IMR-90 (cell line): ENCODE measurements at regions not wholly inside any gene's neighbourhood (a gene's known extent, or its start where the extent isn't known, plus 50 kb on each side); places are given as distances from the start of the nearest gene placed in this dataset.

Experiments used
- ATAC-seq: fragments of 200-7000 bp; cut with Tn5 transposase; 2 replicates; pipeline ENCODE4 v1.9.1; 2020; ENCODE audit warnings: low read depth, mild to moderate bottlenecking, moderate library complexity
- BruUV-seq: library from RNA; stranded (reverse); fragments of 400-500 nt; replicated peaks from 2 replicates; lab custom pipeline; 2021; lab: Mats Ljungman, UMichigan
- CTCF ChIA-PET: fragments of 300-600 bp; formaldehyde crosslinking; extraction: SDS; loops from one replicate; lab custom pipeline; 2021; ENCODE audit warnings: antibody characterized with exemption; lab: Yijun Ruan, JAX
- POLR2A ChIA-PET: fragments of 300-600 bp; sonication (Branson Sonifier 250); formaldehyde crosslinking; loops from one replicate; lab custom pipeline; 2022; ENCODE audit warnings: antibody characterized with exemption; ENCODE audit not compliant: unreplicated experiment; lab: Charles Lee
- DNase-seq: peaks from one replicate; pipeline ENCODE4 v3.0.0; 2013
- H2AFZ ChIP-seq: replicated peaks from 2 replicates; pipeline ENCODE3; 2013; ENCODE audit warnings: low read length, mild to moderate bottlenecking; ENCODE audit not compliant: poor library complexity
- H2AK5ac ChIP-seq: 2 replicates; pipeline ENCODE4 v1.6.1; 2013; ENCODE audit warnings: low read depth, low read length, inconsistent platforms
- H2AK9ac ChIP-seq: replicated peaks from 2 replicates; pipeline ENCODE3; 2013; ENCODE audit warnings: mild to moderate bottlenecking, low read depth, low read length, moderate library complexity; ENCODE audit not compliant: poor library complexity
- H2BK120ac ChIP-seq: 2 replicates; pipeline ENCODE4 v1.6.1; 2013; ENCODE audit warnings: low read depth, low read length, inconsistent platforms
- H2BK15ac ChIP-seq: 3 replicates; pipeline ENCODE4 v1.6.1; 2013; ENCODE audit warnings: low read depth, low read length, inconsistent platforms
- H2BK20ac ChIP-seq: 2 replicates; pipeline ENCODE4 v1.6.1; 2013; ENCODE audit warnings: low read depth, mild to moderate bottlenecking, inconsistent platforms, low read length, moderate library complexity
- H2BK5ac ChIP-seq: 2 replicates; pipeline ENCODE4 v1.6.1; 2013; ENCODE audit warnings: mild to moderate bottlenecking, low read depth, low read length, inconsistent platforms; ENCODE audit not compliant: poor library complexity, severe bottlenecking
- H3K14ac ChIP-seq: replicated peaks from 2 replicates; pipeline ENCODE4 v1.6.1; 2013; ENCODE audit warnings: low read depth, low read length, inconsistent platforms
- H3K18ac ChIP-seq: 2 replicates; pipeline ENCODE4 v1.6.1; 2013; ENCODE audit warnings: low read depth, low read length, control low read depth
- H3K23ac ChIP-seq: 2 replicates; pipeline ENCODE4 v1.6.1; 2013; ENCODE audit warnings: low read depth, low read length, inconsistent platforms
- H3K27ac ChIP-seq: 2 replicates; pipeline ENCODE4 v1.5.1; 2013; ENCODE audit warnings: mild to moderate bottlenecking, control low read depth, low read length; ENCODE audit not compliant: insufficient read depth
- H3K27me3 ChIP-seq: 2 replicates; pipeline ENCODE4 v1.6.1; 2013; ENCODE audit warnings: low read length; ENCODE audit not compliant: control insufficient read depth, insufficient read depth
- H3K36me3 ChIP-seq: 2 replicates; pipeline ENCODE4 v1.6.1; 2013; ENCODE audit warnings: low read length, mixed read lengths; ENCODE audit not compliant: control insufficient read depth, insufficient read depth
- H3K4ac ChIP-seq: 2 replicates; pipeline ENCODE4 v1.6.1; 2013; ENCODE audit warnings: low read depth, low read length, inconsistent platforms
- H3K4me1 ChIP-seq: 2 replicates; pipeline ENCODE4 v1.6.1; 2013; ENCODE audit warnings: low read length, mixed read lengths; ENCODE audit not compliant: control insufficient read depth, insufficient read depth
- H3K4me2 ChIP-seq: 2 replicates; pipeline ENCODE4 v1.6.1; 2013; ENCODE audit warnings: low read depth, mild to moderate bottlenecking, control low read depth, low read length, moderate library complexity
- H3K4me3 ChIP-seq: 2 replicates; pipeline ENCODE4 v1.5.1; 2013; ENCODE audit warnings: low read depth, mild to moderate bottlenecking, control low read depth, low read length, moderate library complexity; ENCODE audit not compliant: insufficient read depth
- H3K56ac ChIP-seq: 2 replicates; pipeline ENCODE4 v1.6.1; 2013; ENCODE audit warnings: low read length, inconsistent platforms; ENCODE audit not compliant: insufficient read depth; ENCODE audit errors: extremely low read depth
- H3K79me1 ChIP-seq, 2 experiments: 2 replicates each; pipeline ENCODE4 v1.6.1; 2013; ENCODE audit warnings: low read length in 2 of 2, inconsistent platforms in 1 of 2, low read depth in 1 of 2
- H3K9ac ChIP-seq: 2 replicates; pipeline ENCODE4 v1.6.1; 2013; ENCODE audit warnings: low read depth, low read length, control low read depth
- H3K9me1 ChIP-seq: 2 replicates; pipeline ENCODE4 v1.6.1; 2013; ENCODE audit warnings: low read length, inconsistent platforms; ENCODE audit not compliant: insufficient read depth
- H3K9me3 ChIP-seq: 2 replicates; pipeline ENCODE4 v1.6.1; 2013; ENCODE audit warnings: low read length; ENCODE audit not compliant: control insufficient read depth, insufficient read depth
- H4K20me1 ChIP-seq: 2 replicates; pipeline ENCODE4 v1.6.1; 2013; ENCODE audit warnings: low read length, inconsistent platforms; ENCODE audit not compliant: insufficient read depth
- H4K5ac ChIP-seq: 2 replicates; pipeline ENCODE4 v1.6.1; 2013; ENCODE audit warnings: mild to moderate bottlenecking, low read depth, low read length, control low read depth
- H4K8ac ChIP-seq, 2 experiments: 2 replicates each; pipeline ENCODE4 v1.6.1; 2013; ENCODE audit warnings: low read depth in 2 of 2, low read length in 2 of 2, control low read depth in 1 of 2, inconsistent platforms in 1 of 2
- H4K91ac ChIP-seq: 2 replicates; pipeline ENCODE4 v1.6.1; 2013; ENCODE audit warnings: low read depth, low read length, inconsistent platforms; ENCODE audit not compliant: insufficient read depth
- BHLHE40 ChIP-seq: fragments of 150-350 bp; IDR thresholded peaks from 2 replicates; pipeline ENCODE4 v1.6.1; 2016; ENCODE audit warnings: mild to moderate bottlenecking, low read depth, low read length
- CEBPB ChIP-seq: IDR thresholded peaks from 2 replicates; pipeline ENCODE4 v1.6.1; 2012; ENCODE audit warnings: low read depth, low read length, improper control_type of control experiment
- RCOR1 ChIP-seq: IDR thresholded peaks from 2 replicates; pipeline ENCODE4 v1.6.1; 2012; ENCODE audit warnings: mild to moderate bottlenecking, low read length, improper control_type of control experiment; ENCODE audit not compliant: insufficient replicate concordance
- WGBS, 2 experiments: methylation state at CpG; one replicate each; pipeline versions ENCODE4 v1.1.5 to v1.1.7; 2013; ENCODE audit warnings: missing lambda C conversion rate in 2 of 2; ENCODE audit not compliant: insufficient read length in 1 of 2; ENCODE audit errors: extremely low coverage in 2 of 2; 5-methylcytosine and 5-hydroxymethylcytosine counted together
- dilution Hi-C: fragments of 300-500 bp; cut with HindIII; formaldehyde crosslinking; loops from one replicate; pipeline ENCODE4 v1.14.3; 2018; ENCODE audit warnings: low sequenced_read_pairs; ENCODE audit not compliant: unreplicated experiment
- in situ Hi-C: fragments of 300-500 bp; cut with MboI; formaldehyde crosslinking; loops from 3 replicates; pipeline ENCODE4 v1.14.3; 2019; ENCODE audit warnings: low sequenced_read_pairs, inconsistent platforms, mixed read lengths
- intact Hi-C: fragments of 100-400 bp; cut with micrococcal nuclease; formaldehyde crosslinking; loops from 2 replicates; pipeline ENCODE4 v1.10.0; 2022

DNA sequence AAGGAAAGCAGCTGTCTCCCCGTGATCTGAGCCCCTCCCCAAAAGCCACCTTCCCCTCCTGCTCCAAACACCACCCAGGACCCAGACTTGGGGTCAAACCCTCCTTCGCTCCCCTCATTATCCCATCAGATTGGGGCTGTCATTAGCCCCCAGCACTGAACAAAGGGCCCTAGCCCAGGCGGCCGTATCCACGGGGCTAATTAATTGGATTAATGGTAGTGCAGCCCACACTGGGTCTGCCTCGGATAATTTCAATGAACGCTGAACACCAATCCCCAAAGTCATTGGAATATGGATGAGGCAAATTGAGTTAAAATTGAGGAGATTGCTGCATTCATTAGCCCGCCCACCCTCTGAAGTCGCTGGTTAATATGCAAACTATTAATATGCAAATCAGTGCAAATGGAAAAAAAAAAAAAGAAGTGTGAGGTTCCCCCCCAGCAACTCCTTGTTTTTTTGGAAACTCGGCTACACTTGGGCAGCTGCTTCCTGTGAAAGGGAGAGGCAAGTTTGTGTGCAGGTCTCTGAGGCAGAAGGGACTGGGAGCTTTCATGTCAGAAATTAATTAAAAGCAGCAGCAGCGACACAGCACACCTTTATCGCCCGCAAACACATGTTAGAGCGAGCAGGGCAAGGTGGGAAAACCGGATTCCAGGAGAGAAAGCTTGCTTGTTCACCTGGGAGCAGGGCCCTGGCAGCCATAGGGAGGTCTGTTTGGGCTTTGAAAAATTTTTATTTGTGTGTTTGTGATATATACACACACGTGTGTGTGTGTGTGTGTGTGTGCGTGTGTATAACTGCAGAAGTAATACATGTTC lies 517.8 kb downstream of the MIAT start:
- BruUV-seq: no TSS peak
- Histone ChIP-seq H3K14ac (no peak overlapping the region), H2BK15ac (no peak overlapping the region), H2BK20ac (no peak overlapping the region), H3K9ac (no peak overlapping the region), H3K18ac (no peak overlapping the region), H2BK120ac (no peak overlapping the region), H4K20me1 (no peaks in the 10 kb centered on the region), H2AK9ac (no peak overlapping the region), H3K4me3 (no peak overlapping the region), H3K56ac (no peak overlapping the region), H3K36me3 (no peaks in the 10 kb centered on the region), H3K4me1 (no peaks in the 10 kb centered on the region), H3K23ac (no peak overlapping the region), H2AFZ (no peak overlapping the region), H4K91ac (no peak overlapping the region), H3K9me3 (no peaks in the 10 kb centered on the region), H3K9me1 (peaks cover 5% of the 10 kb centered on the region; the same call in 1 of the 2 replicates), H4K5ac (no peak overlapping the region), H4K8ac (no peak overlapping the region), H3K4ac (no peak overlapping the region), H3K4me2 (no peak overlapping the region), H2BK5ac (no peak overlapping the region), H3K27me3 (peaks cover 45% of the 10 kb centered on the region), H3K79me1 (no peaks in the 10 kb centered on the region), H3K27ac (no peak overlapping the region), H2AK5ac (no peak overlapping the region)
- ChIA-PET CTCF (interaction anchor here (1.4 kb wide), 1 partner anchor 23 kb away, joined by 3 read pairs; no protein-coding TSS in a partner anchor), POLR2A (no interaction called here)
- dilution Hi-C loops (no loop called here), intact Hi-C loops (no loop called here), in situ Hi-C loops (no loop called here)
- WGBS, 2 experiments: 61% methylated on average over 2 of the region's 17 CpGs; no CpG with 5 or more reads in 1 of the 2 experiments
- DNase-seq (no peak), ATAC-seq (no peak)
- TF ChIP-seq CEBPB (no peak), RCOR1 (no peak), BHLHE40 (no peak)
